Activated CD8-positive, alpha-beta T cell treated with anti-CD3 and anti-CD28 coated beads, Interleukin-2, amount 10 ng/mL, durations not matched to agents 7 days and 5 days (primary cell): ENCODE measurements at regions not wholly inside any gene's neighbourhood (a gene's known extent, or its start where the extent isn't known, plus 50 kb on each side); places are given as distances from the start of the nearest gene placed in this dataset.

Source experiments
- ATAC-seq: fragments of 150-1000 bp; cut with Tn5 transposase; one replicate; pipeline ENCODE4 v1.10.0; 2021; ENCODE audit warnings: moderate library complexity
- CTCF ChIA-PET: fragments of 350-600 bp; sonication (Branson Sonifier 250); formaldehyde crosslinking; loops from one replicate; lab custom pipeline; 2021; ENCODE audit warnings: antibody characterized with exemption; lab: Charles Lee
- POLR2A ChIA-PET: fragments of 350-600 bp; sonication (Branson Sonifier 250); formaldehyde crosslinking; loops from one replicate; lab custom pipeline; 2021; ENCODE audit warnings: antibody characterized with exemption; lab: Charles Lee
- DNase-seq: peaks from one replicate; pipeline ENCODE4 v3.0.0-alpha.2; 2020
- H3K27ac Mint-ChIP-seq: one replicate; pipeline ENCODE4 v1.8.0; 2021; ENCODE audit warnings: mild to moderate bottlenecking, mixed read lengths
- H3K27me3 Mint-ChIP-seq: one replicate; pipeline ENCODE4 v1.8.0; 2021; ENCODE audit warnings: low read depth, mixed read lengths
- H3K36me3 Mint-ChIP-seq: one replicate; pipeline ENCODE4 v1.8.0; 2021; ENCODE audit warnings: low read depth, mixed read lengths
- H3K4me1 Mint-ChIP-seq: one replicate; pipeline ENCODE4 v1.8.0; 2021; ENCODE audit warnings: low read depth, mixed read lengths
- H3K4me3 Mint-ChIP-seq: one replicate; pipeline ENCODE4 v1.8.0; 2021; ENCODE audit warnings: mild to moderate bottlenecking, mixed read lengths
- H3K9me3 Mint-ChIP-seq: one replicate; pipeline ENCODE4 v1.8.0; 2022; ENCODE audit warnings: mixed read lengths; ENCODE audit not compliant: insufficient read depth

GRCh38 chr5:96065685-96066385 is 104.2 kb upstream of the ELL2 start:
- Mint-ChIP-seq H3K9me3 (no peaks in the 10 kb centered on the region), H3K27me3 (no peaks in the 10 kb centered on the region), H3K36me3 (no peaks in the 10 kb centered on the region), H3K4me3 (no peak overlapping the region), H3K27ac (no peak overlapping the region), H3K4me1 (peaks cover 6% of the 10 kb centered on the region)
- ChIA-PET CTCF (interaction anchor here (0.9 to 1.4 kb wide), 3 partner anchors 8 to 173 kb away, joined by 3 to 4 read pairs (median 3); no protein-coding TSS in a partner anchor), POLR2A (interaction anchor here (0.6 to 0.7 kb wide), 2 partner anchors 18 to 49 kb away, joined by 3 to 4 read pairs; no protein-coding TSS in a partner anchor)
- DNase-seq = no peak
- ATAC-seq = no peak

GRCh38 chr5:96064877-96065276 is 103.2 kb upstream of the ELL2 start:
- no peaks in the 10 kb centered on the region for H3K36me3 Mint-ChIP-seq
- H3K4me3 Mint-ChIP-seq = no peak overlapping the region
- no peaks in the 10 kb centered on the region for H3K9me3 Mint-ChIP-seq
- DNase-seq = no peak
- no peak overlapping the region for H3K27ac Mint-ChIP-seq
- peaks cover 6% of the 10 kb centered on the region for H3K4me1 Mint-ChIP-seq
- ChIA-PET CTCF (interaction anchor here (1.2 to 1.4 kb wide), 2 partner anchors 80 to 172 kb away, joined by 3 to 4 read pairs; no protein-coding TSS in a partner anchor), POLR2A (no interaction called here)
- ATAC-seq = no peak
- H3K27me3 Mint-ChIP-seq = no peaks in the 10 kb centered on the region

- ChIA-PET POLR2A (interaction anchor here (0.7 kb wide), 1 partner anchor 100 kb away, joined by 3 read pairs; no protein-coding TSS in a partner anchor), CTCF (no interaction called here)
- Mint-ChIP-seq H3K4me1 (peaks cover 6% of the 10 kb centered on the region), H3K9me3 (no peaks in the 10 kb centered on the region), H3K27ac (no peak overlapping the region), H3K27me3 (no peaks in the 10 kb centered on the region), H3K4me3 (no peak overlapping the region), H3K36me3 (no peaks in the 10 kb centered on the region)
- no peak for ATAC-seq
- no peak for DNase-seq
Observed at GRCh38 chr5:96062836-96063235, 101.2 kb upstream of the ELL2 start.

- POLR2A ChIA-PET = no interaction called here
- H3K36me3 Mint-ChIP-seq = no peaks in the 10 kb centered on the region
- no peaks in the 10 kb centered on the region for H3K4me1 Mint-ChIP-seq
- H3K27me3 Mint-ChIP-seq = peaks cover 7% of the 10 kb centered on the region
- no peaks in the 10 kb centered on the region for H3K9me3 Mint-ChIP-seq
- CTCF ChIA-PET = no interaction called here
- DNase-seq (no peak), ATAC-seq (no peak)
- no peak overlapping the region for H3K4me3 Mint-ChIP-seq
- H3K27ac Mint-ChIP-seq = no peak overlapping the region
Observed at GRCh38 chr5:96058084-96058483, 96.4 kb upstream of the ELL2 start.

- no peaks in the 10 kb centered on the region for H3K4me1 Mint-ChIP-seq
- no peak for ATAC-seq
- H3K9me3 Mint-ChIP-seq = no peaks in the 10 kb centered on the region
- no peaks in the 10 kb centered on the region for H3K36me3 Mint-ChIP-seq
- peaks cover 7% of the 10 kb centered on the region for H3K27me3 Mint-ChIP-seq
- no peak for DNase-seq
- CTCF ChIA-PET = no interaction called here
- no peak overlapping the region for H3K27ac Mint-ChIP-seq
- H3K4me3 Mint-ChIP-seq = no peak overlapping the region
- POLR2A ChIA-PET = no interaction called here
Observed at GRCh38 chr5:96054311-96055030, 92.8 kb upstream of the ELL2 start.

- DNase-seq (no peak), ATAC-seq (no peak)
- Mint-ChIP-seq H3K27me3 (peaks cover 7% of the 10 kb centered on the region), H3K4me1 (no peaks in the 10 kb centered on the region), H3K36me3 (no peaks in the 10 kb centered on the region), H3K27ac (no peak overlapping the region), H3K9me3 (no peaks in the 10 kb centered on the region), H3K4me3 (no peak overlapping the region)
- ChIA-PET POLR2A (no interaction called here), CTCF (interaction anchor here (0.9 to 1.2 kb wide), 2 partner anchors 13 to 22 kb away, joined by 3 read pairs; no protein-coding TSS in a partner anchor)
Observed at GRCh38 chr5:96053063-96053735, 91.5 kb upstream of the ELL2 start.

- H3K27me3 Mint-ChIP-seq = peaks cover 6% of the 10 kb centered on the region
- ChIA-PET POLR2A (no interaction called here), CTCF (interaction anchor here (0.9 to 1.2 kb wide), 2 partner anchors 14 to 22 kb away, joined by 3 read pairs; no protein-coding TSS in a partner anchor)
- H3K9me3 Mint-ChIP-seq = no peaks in the 10 kb centered on the region
- ATAC-seq (no peak), DNase-seq (no peak)
- H3K27ac Mint-ChIP-seq = no peak overlapping the region
- H3K36me3 Mint-ChIP-seq = no peaks in the 10 kb centered on the region
- no peak overlapping the region for H3K4me3 Mint-ChIP-seq
- H3K4me1 Mint-ChIP-seq = no peaks in the 10 kb centered on the region
Observed at GRCh38 chr5:96052374-96052773, 90.7 kb upstream of the ELL2 start.

- no peaks in the 10 kb centered on the region for H3K36me3 Mint-ChIP-seq
- no peak overlapping the region for H3K4me3 Mint-ChIP-seq
- no peaks in the 10 kb centered on the region for H3K9me3 Mint-ChIP-seq
- ATAC-seq (no peak), DNase-seq (no peak)
- ChIA-PET POLR2A (no interaction called here), CTCF (no interaction called here)
- H3K27me3 Mint-ChIP-seq = peaks cover 2% of the 10 kb centered on the region
- H3K27ac Mint-ChIP-seq = no peak overlapping the region
- H3K4me1 Mint-ChIP-seq = no peaks in the 10 kb centered on the region
Observed at GRCh38 chr5:96051401-96051830, 89.8 kb upstream of the ELL2 start.

- ChIA-PET POLR2A (interaction anchor here (0.5 to 0.9 kb wide), 2 partner anchors 12 to 49 kb away, joined by 3 to 6 read pairs; no protein-coding TSS in a partner anchor), CTCF (no interaction called here)
- Mint-ChIP-seq H3K36me3 (no peaks in the 10 kb centered on the region), H3K27ac (no peak overlapping the region), H3K4me1 (no peaks in the 10 kb centered on the region), H3K9me3 (no peaks in the 10 kb centered on the region), H3K4me3 (no peak overlapping the region), H3K27me3 (no peaks in the 10 kb centered on the region)
- DNase-seq (no peak), ATAC-seq (no peak)
Observed at GRCh38 chr5:96050273-96050880, 88.7 kb upstream of the ELL2 start.

GRCh38 chr5:96049398-96050272 is 88.0 kb upstream of the ELL2 start:
- ATAC-seq = no peak
- DNase-seq = no peak
- POLR2A ChIA-PET = interaction anchor here (0.9 kb wide), 1 partner anchor 49 kb away, joined by 6 read pairs; no protein-coding TSS in a partner anchor
- H3K4me3 Mint-ChIP-seq = no peak overlapping the region
- H3K27ac Mint-ChIP-seq = no peak overlapping the region
- H3K4me1 Mint-ChIP-seq = no peaks in the 10 kb centered on the region
- CTCF ChIA-PET = no interaction called here
- no peaks in the 10 kb centered on the region for H3K9me3 Mint-ChIP-seq
- H3K36me3 Mint-ChIP-seq = no peaks in the 10 kb centered on the region
- no peaks in the 10 kb centered on the region for H3K27me3 Mint-ChIP-seq

GRCh38 chr5:96048763-96049162 is 87.1 kb upstream of the ELL2 start:
- ChIA-PET CTCF (interaction anchor here (1.3 kb wide), 1 partner anchor 80 kb away, joined by 3 read pairs; no protein-coding TSS in a partner anchor), POLR2A (no interaction called here)
- Mint-ChIP-seq H3K27me3 (no peaks in the 10 kb centered on the region), H3K36me3 (no peaks in the 10 kb centered on the region), H3K9me3 (no peaks in the 10 kb centered on the region), H3K27ac (no peak overlapping the region), H3K4me1 (no peaks in the 10 kb centered on the region), H3K4me3 (no peak overlapping the region)
- ATAC-seq = no peak
- no peak for DNase-seq
